Endodermal cell (in vitro differentiated cells): ENCODE measurements at regions not wholly inside any gene's neighbourhood (a gene's known extent, or its start where the extent isn't known, plus 50 kb on each side); places are given as distances from the start of the nearest gene placed in this dataset.

Source experiments
- DNase-seq: peaks from one replicate; pipeline ENCODE4 v3.0.0-alpha.2; 2017
- H3K27ac ChIP-seq: 2 replicates; pipeline ENCODE4 v1.5.1; 2013; ENCODE audit warnings: mild to moderate bottlenecking, low read depth, low read length, moderate library complexity
- H3K27me3 ChIP-seq: 2 replicates; pipeline ENCODE4 v1.6.1; 2013; ENCODE audit warnings: mild to moderate bottlenecking, low read length, moderate library complexity; ENCODE audit not compliant: insufficient read depth, control insufficient read depth, poor library complexity, severe bottlenecking
- H3K36me3 ChIP-seq: 2 replicates; pipeline ENCODE4 v1.7.0; 2013; ENCODE audit warnings: mild to moderate bottlenecking, low read length, moderate library complexity; ENCODE audit not compliant: control insufficient read depth, insufficient read depth
- H3K4me1 ChIP-seq: one replicate; pipeline ENCODE4 v1.7.0; 2013; ENCODE audit warnings: low read length; ENCODE audit not compliant: control insufficient read depth, insufficient read depth
- H3K4me3 ChIP-seq: 2 replicates; pipeline ENCODE4 v1.5.1; 2013; ENCODE audit warnings: mild to moderate bottlenecking, low read length, moderate library complexity
- H3K9ac ChIP-seq: 2 replicates; pipeline ENCODE4 v1.6.1; 2013; ENCODE audit warnings: mild to moderate bottlenecking, low read length, moderate library complexity; ENCODE audit not compliant: poor library complexity, severe bottlenecking; ENCODE audit errors: extremely low read depth
- H3K9me3 ChIP-seq: 2 replicates; pipeline ENCODE4 v1.6.1; 2013; ENCODE audit warnings: mild to moderate bottlenecking, low read length, moderate library complexity; ENCODE audit not compliant: control insufficient read depth
- H3K27ac Mint-ChIP-seq: 2 replicates; pipeline ENCODE4 v1.8.0; 2020; ENCODE audit warnings: mixed read lengths
- H3K27me3 Mint-ChIP-seq: 2 replicates; pipeline ENCODE4 v1.8.0; 2021; ENCODE audit warnings: mild to moderate bottlenecking, mixed read lengths; ENCODE audit not compliant: insufficient read depth
- H3K36me3 Mint-ChIP-seq: 2 replicates; pipeline ENCODE4 v1.8.0; 2020; ENCODE audit warnings: low read depth, mixed read lengths
- H3K4me1 Mint-ChIP-seq: 2 replicates; pipeline ENCODE4 v1.8.0; 2020; ENCODE audit warnings: mixed read lengths
- H3K4me3 Mint-ChIP-seq: 2 replicates; pipeline ENCODE4 v1.8.0; 2020; ENCODE audit warnings: mild to moderate bottlenecking, moderate library complexity, mixed read lengths
- H3K9me3 Mint-ChIP-seq: 2 replicates; pipeline ENCODE4 v1.8.0; 2020; ENCODE audit warnings: mild to moderate bottlenecking, mixed read lengths
- WGBS, 2 experiments: methylation state at CpG; one replicate each; pipeline versions ENCODE4 v1.1.5 to v1.1.7; 2013; ENCODE audit warnings: missing lambda C conversion rate in 2 of 2, mixed read lengths in 1 of 2; ENCODE audit not compliant: insufficient coverage in 1 of 2, insufficient read length in 1 of 2; 5-methylcytosine and 5-hydroxymethylcytosine counted together
- TF ChIP-seq, protein P1 (sequence below): fragments of 200-600 bp; sonication (generic); conservative IDR thresholded peaks from 2 replicates; pipeline ENCODE4 v1.5.0; 2021; ENCODE audit warnings: antibody characterized with exemption, mild to moderate bottlenecking

DNA sequence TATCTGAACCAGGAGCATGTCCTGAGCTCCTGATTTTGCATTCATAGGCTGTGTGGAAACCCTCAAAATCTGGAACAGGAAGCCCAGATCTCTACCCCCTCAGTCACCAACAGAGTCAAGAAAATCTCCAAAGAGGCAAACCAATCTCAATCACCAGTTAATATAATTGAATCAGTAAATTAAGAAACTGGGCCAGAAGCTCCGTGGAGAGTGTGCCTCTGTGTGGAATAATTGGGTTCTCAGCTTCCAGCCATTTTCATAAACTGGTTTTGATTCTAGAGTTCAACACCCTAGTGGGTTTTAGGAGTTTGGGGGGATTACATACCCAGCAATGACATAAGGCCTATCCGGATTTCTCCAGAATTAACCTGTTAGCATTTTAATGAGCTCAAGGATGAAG is 362.9 kb downstream of the IRX2 start:
- DNase-seq, result no peak
- no peaks in the 10 kb centered on the region for H3K36me3 Mint-ChIP-seq
- H3K27ac Mint-ChIP-seq, result no peak overlapping the region
- no peaks in the 10 kb centered on the region for H3K9me3 Mint-ChIP-seq
- Histone ChIP-seq H3K9ac (no peak overlapping the region), H3K4me3 (no peak overlapping the region), H3K9me3 (no peaks in the 10 kb centered on the region), H3K36me3 (no peaks in the 10 kb centered on the region), H3K4me1 (no peaks in the 10 kb centered on the region), H3K27me3 (no peaks in the 10 kb centered on the region), H3K27ac (no peak overlapping the region)
- no peaks in the 10 kb centered on the region for H3K4me1 Mint-ChIP-seq
- H3K27me3 Mint-ChIP-seq, result no peaks in the 10 kb centered on the region
- H3K4me3 Mint-ChIP-seq, result no peak overlapping the region
- TF ChIP-seq, protein P1, sequence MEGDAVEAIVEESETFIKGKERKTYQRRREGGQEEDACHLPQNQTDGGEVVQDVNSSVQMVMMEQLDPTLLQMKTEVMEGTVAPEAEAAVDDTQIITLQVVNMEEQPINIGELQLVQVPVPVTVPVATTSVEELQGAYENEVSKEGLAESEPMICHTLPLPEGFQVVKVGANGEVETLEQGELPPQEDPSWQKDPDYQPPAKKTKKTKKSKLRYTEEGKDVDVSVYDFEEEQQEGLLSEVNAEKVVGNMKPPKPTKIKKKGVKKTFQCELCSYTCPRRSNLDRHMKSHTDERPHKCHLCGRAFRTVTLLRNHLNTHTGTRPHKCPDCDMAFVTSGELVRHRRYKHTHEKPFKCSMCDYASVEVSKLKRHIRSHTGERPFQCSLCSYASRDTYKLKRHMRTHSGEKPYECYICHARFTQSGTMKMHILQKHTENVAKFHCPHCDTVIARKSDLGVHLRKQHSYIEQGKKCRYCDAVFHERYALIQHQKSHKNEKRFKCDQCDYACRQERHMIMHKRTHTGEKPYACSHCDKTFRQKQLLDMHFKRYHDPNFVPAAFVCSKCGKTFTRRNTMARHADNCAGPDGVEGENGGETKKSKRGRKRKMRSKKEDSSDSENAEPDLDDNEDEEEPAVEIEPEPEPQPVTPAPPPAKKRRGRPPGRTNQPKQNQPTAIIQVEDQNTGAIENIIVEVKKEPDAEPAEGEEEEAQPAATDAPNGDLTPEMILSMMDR, result no peak
- 88 to 93% methylated on average over 1 to 2 of the region's 2 CpGs for WGBS, 2 experiments

DNA sequence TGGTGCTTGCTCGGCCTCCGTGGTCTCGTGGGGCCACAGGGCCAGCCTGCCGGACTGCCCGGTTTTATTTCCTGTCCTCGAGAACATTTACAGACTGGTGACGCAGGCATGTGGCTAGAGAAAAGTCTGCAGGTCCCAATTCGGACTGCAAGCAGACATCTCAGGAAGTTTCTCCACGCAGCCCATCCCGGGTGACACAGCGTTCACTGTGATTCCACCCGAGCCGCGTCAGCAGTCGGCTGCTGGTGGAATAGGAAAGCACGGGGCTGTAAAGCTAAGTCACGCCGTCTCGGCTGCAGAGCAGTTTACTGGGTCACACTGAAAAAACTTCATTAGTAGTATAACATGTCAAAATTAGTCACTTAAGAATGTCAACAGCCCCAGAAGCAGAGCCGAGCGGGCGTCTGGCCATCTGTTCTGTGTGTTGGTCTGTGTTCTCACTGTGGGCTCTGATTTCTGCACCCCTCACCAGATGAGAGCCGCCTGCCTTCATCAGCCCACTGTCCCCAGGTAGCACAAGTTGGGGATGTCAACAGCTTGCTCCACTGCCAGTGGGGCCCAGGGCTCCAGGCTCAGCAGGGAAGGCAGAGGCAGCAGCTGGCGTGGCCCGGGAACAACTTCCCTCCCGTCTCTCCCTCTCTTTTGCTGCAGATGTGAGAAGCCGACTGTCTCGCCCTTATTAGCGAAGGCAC is 363.7 kb downstream of the IRX2 start:
- Mint-ChIP-seq H3K9me3 (no peaks in the 10 kb centered on the region), H3K36me3 (no peaks in the 10 kb centered on the region), H3K4me1 (no peaks in the 10 kb centered on the region), H3K27me3 (no peaks in the 10 kb centered on the region), H3K4me3 (no peak overlapping the region), H3K27ac (no peak overlapping the region)
- 89 to 93% methylated on average over 28 to 29 of the region's 29 CpGs for WGBS, 2 experiments
- Histone ChIP-seq H3K36me3 (no peaks in the 10 kb centered on the region), H3K4me1 (no peaks in the 10 kb centered on the region), H3K27me3 (no peaks in the 10 kb centered on the region), H3K27ac (no peak overlapping the region), H3K4me3 (no peak overlapping the region), H3K9me3 (no peaks in the 10 kb centered on the region), H3K9ac (no peak overlapping the region)
- peak; percentile 43 for DNase-seq
- TF ChIP-seq, protein P1, result no peak

DNA sequence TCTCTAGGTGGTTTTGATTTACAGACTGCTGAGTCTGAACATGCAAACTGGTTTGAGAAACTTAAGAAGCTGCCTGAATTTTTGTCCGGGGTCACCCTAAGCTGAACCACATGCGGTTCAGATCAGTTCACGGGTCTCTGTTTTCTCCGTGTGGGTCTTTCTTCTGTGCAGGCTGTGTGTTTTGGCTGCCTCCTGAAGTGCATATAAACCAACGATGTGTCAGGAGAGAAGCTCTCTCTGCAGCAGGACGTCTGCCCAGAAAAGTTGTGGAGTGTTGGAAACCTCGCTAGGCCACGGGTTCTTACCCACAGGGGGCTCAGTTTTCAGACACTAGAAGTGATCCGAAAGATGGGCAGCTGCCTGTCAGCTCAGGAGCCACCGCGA is 364.2 kb downstream of the IRX2 start:
- Mint-ChIP-seq H3K4me1 (no peaks in the 10 kb centered on the region), H3K36me3 (no peaks in the 10 kb centered on the region), H3K4me3 (no peak overlapping the region), H3K27ac (no peak overlapping the region), H3K27me3 (no peaks in the 10 kb centered on the region), H3K9me3 (no peaks in the 10 kb centered on the region)
- no peaks in the 10 kb centered on the region for H3K36me3 ChIP-seq
- TF ChIP-seq, protein P1, result no peak
- H3K27ac ChIP-seq, result no peak overlapping the region
- WGBS, 2 experiments, result 94 to 95% methylated on average over 11 of the region's 11 CpGs
- H3K4me1 ChIP-seq, result no peaks in the 10 kb centered on the region
- DNase-seq, result peak; percentile 12
- no peaks in the 10 kb centered on the region for H3K27me3 ChIP-seq
- H3K4me3 ChIP-seq, result no peak overlapping the region
- H3K9ac ChIP-seq, result no peak overlapping the region
- no peaks in the 10 kb centered on the region for H3K9me3 ChIP-seq
